GM23338 (cell line): ENCODE measurements at regions not wholly inside any gene's neighbourhood (a gene's known extent, or its start where the extent isn't known, plus 50 kb on each side); places are given as distances from the start of the nearest gene placed in this dataset.

Experiments used
- ATAC-seq: fragments of 200-7000 bp; cut with Tn5 transposase; 3 replicates; pipeline ENCODE4 v1.9.1; 2020
- DNase-seq: peaks from one replicate; pipeline ENCODE4 v3.0.0-alpha.2; 2015; ENCODE audit warnings: low spot score
- H2AFZ ChIP-seq: fragments of 200-600 bp; sonication (generic); 2 replicates; pipeline ENCODE4 v1.8.0; 2016; ENCODE audit warnings: antibody characterized with exemption, mild to moderate bottlenecking, moderate library complexity
- H3F3A ChIP-seq: fragments of 200-600 bp; sonication (generic); replicated peaks from 2 replicates; pipeline ENCODE4 v1.8.0; 2017; ENCODE audit warnings: antibody characterized with exemption, mixed run types, low read depth
- H3K27ac ChIP-seq: fragments of 200-600 bp; sonication (generic); 2 replicates; pipeline ENCODE4 v1.6.1; 2016; ENCODE audit warnings: low read depth
- H3K27me3 ChIP-seq: fragments of 200-600 bp; sonication (generic); 2 replicates; pipeline ENCODE4 v1.8.0; 2016; ENCODE audit warnings: mild to moderate bottlenecking, mixed run types, moderate library complexity; ENCODE audit not compliant: insufficient read depth
- H3K36me3 ChIP-seq: fragments of 200-600 bp; sonication (generic); 2 replicates; pipeline ENCODE4 v1.8.0; 2016; ENCODE audit warnings: mild to moderate bottlenecking; ENCODE audit not compliant: insufficient read depth
- H3K4me1 ChIP-seq: fragments of 200-600 bp; sonication (generic); 2 replicates; pipeline ENCODE4 v1.8.0; 2016; ENCODE audit warnings: mild to moderate bottlenecking, moderate library complexity; ENCODE audit not compliant: insufficient read depth
- H3K4me2 ChIP-seq: fragments of 200-600 bp; sonication (generic); 2 replicates; pipeline ENCODE4 v1.7.1; 2017; ENCODE audit warnings: mixed run types
- H3K4me3 ChIP-seq: fragments of 200-600 bp; sonication (generic); 2 replicates; pipeline ENCODE4 v1.6.1; 2016; ENCODE audit warnings: mixed run types
- H3K79me2 ChIP-seq: fragments of 200-600 bp; sonication (generic); replicated peaks from 2 replicates; pipeline ENCODE4 v1.8.0; 2017; ENCODE audit warnings: mild to moderate bottlenecking; ENCODE audit not compliant: insufficient read depth
- H3K9me2 ChIP-seq: fragments of 200-600 bp; sonication (generic); 2 replicates; pipeline ENCODE4 v1.8.0; 2017; ENCODE audit not compliant: insufficient read depth
- H4K20me1 ChIP-seq: fragments of 200-600 bp; sonication (generic); replicated peaks from 2 replicates; pipeline ENCODE4 v1.8.0; 2017; ENCODE audit warnings: mild to moderate bottlenecking; ENCODE audit not compliant: insufficient read depth
- H3K27ac Mint-ChIP-seq: 2 replicates; pipeline ENCODE4 v1.8.0; 2020; ENCODE audit warnings: inconsistent platforms, mild to moderate bottlenecking, moderate library complexity, mixed read lengths
- H3K27me3 Mint-ChIP-seq: 3 replicates; pipeline ENCODE4 v1.8.0; 2022; ENCODE audit warnings: low read depth, mild to moderate bottlenecking, moderate library complexity, mixed read lengths, inconsistent platforms; ENCODE audit not compliant: insufficient read depth, poor library complexity
- H3K36me3 Mint-ChIP-seq: 3 replicates; pipeline ENCODE4 v1.8.0; 2021; ENCODE audit warnings: low read depth, mild to moderate bottlenecking, inconsistent platforms, moderate library complexity, mixed read lengths
- H3K4me1 Mint-ChIP-seq: 3 replicates; pipeline ENCODE4 v1.8.0; 2020; ENCODE audit warnings: mild to moderate bottlenecking, inconsistent platforms, mixed read lengths
- H3K4me3 Mint-ChIP-seq: 3 replicates; pipeline ENCODE4 v1.8.0; 2021; ENCODE audit warnings: moderate library complexity, mild to moderate bottlenecking, inconsistent platforms, mixed read lengths
- H3K9me3 Mint-ChIP-seq: 3 replicates; pipeline ENCODE4 v1.8.0; 2020; ENCODE audit warnings: moderate library complexity, mild to moderate bottlenecking, inconsistent platforms, mixed read lengths
- CREB1 ChIP-seq: fragments of 250-450 bp; sonication (Bioruptor Pico); IDR thresholded peaks from 2 replicates; pipeline ENCODE4 v1.5.0; 2020; ENCODE audit warnings: low read depth, mild to moderate bottlenecking, moderate library complexity
- CTCF ChIP-seq, 2 experiments: fragments of 200-600 bp in 1 of 2; sonication (generic) in 1 of 2; conservative IDR thresholded peaks; 2 replicates each; pipeline versions ENCODE4 v1.5.1 to v1.6.1; 2016 to 2017; ENCODE audit warnings: antibody characterized with exemption in 2 of 2, low read depth in 2 of 2, mild to moderate bottlenecking in 2 of 2, moderate library complexity in 1 of 2
- ETS1 ChIP-seq: IDR thresholded peaks from 2 replicates; pipeline ENCODE4 v1.6.1; 2016; ENCODE audit warnings: antibody characterized with exemption
- EZH2phosphoT487 ChIP-seq: fragments of 200-600 bp; sonication (generic); IDR thresholded peaks from one replicate; pipeline ENCODE4 v1.8.1; 2018; ENCODE audit warnings: antibody characterized with exemption; ENCODE audit not compliant: unreplicated experiment
- JUNB ChIP-seq: IDR thresholded peaks from one replicate; pipeline ENCODE4 v1.6.1; 2016; ENCODE audit warnings: antibody characterized with exemption; ENCODE audit not compliant: unreplicated experiment
- NANOG ChIP-seq: IDR thresholded peaks from 2 replicates; pipeline ENCODE4 v1.6.1; 2016; ENCODE audit warnings: antibody characterized with exemption, borderline replicate concordance
- REST ChIP-seq: IDR thresholded peaks from one replicate; pipeline ENCODE4 v1.6.1; 2018; ENCODE audit warnings: antibody characterized with exemption; ENCODE audit not compliant: unreplicated experiment
- ZNF462 ChIP-seq: fragments of 250-450 bp; sonication (Bioruptor Pico); IDR thresholded peaks from 2 replicates; pipeline ENCODE4 v1.5.0; 2020; ENCODE audit warnings: mild to moderate bottlenecking, moderate library complexity

GRCh38 chr5:79853028-79853427, 138.0 kb downstream of the MTX3 start (continued):
- TF ChIP-seq REST (no peak), NANOG (no peak), CREB1 (no peak), ETS1 (no peak), CTCF (conservative IDR thresholded peaks at IDR 0.05; ENCODE audit: low read depth in 2 of 2) (no peak), JUNB (no peak), EZH2phosphoT487 (no peak)

GRCh38 chr5:79851391-79851863, 139.6 kb downstream of the MTX3 start:
- H3K27me3 ChIP-seq: no peaks in the 10 kb centered on the region
- no peaks in the 10 kb centered on the region for H3K36me3 ChIP-seq
- H3K4me1 Mint-ChIP-seq: no peaks in the 10 kb centered on the region
- H3K36me3 Mint-ChIP-seq: no peaks in the 10 kb centered on the region
- H3K4me2 ChIP-seq: no peak overlapping the region
- H3K4me3 ChIP-seq: no peak overlapping the region
- DNase-seq: no peak
- H3K9me2 ChIP-seq: no peaks in the 10 kb centered on the region
- no peak overlapping the region for H3K27ac ChIP-seq
- H2AFZ ChIP-seq: no peak overlapping the region
- H3K79me2 ChIP-seq: no peaks in the 10 kb centered on the region
- H3K4me1 ChIP-seq: no peaks in the 10 kb centered on the region
- no peaks in the 10 kb centered on the region for H3K9me3 Mint-ChIP-seq
- peaks cover 5% of the 10 kb centered on the region for H3K27me3 Mint-ChIP-seq
- no peaks in the 10 kb centered on the region for H4K20me1 ChIP-seq
- H3K27ac Mint-ChIP-seq: no peak overlapping the region
- no peak for ATAC-seq
- H3K4me3 Mint-ChIP-seq: no peak overlapping the region
- H3F3A ChIP-seq: no peaks in the 10 kb centered on the region
- TF ChIP-seq ZNF462: no peak
- TF ChIP-seq NANOG: no peak
- no peak for TF ChIP-seq ETS1
- no peak for TF ChIP-seq EZH2phosphoT487
- TF ChIP-seq CREB1: no peak
